Spleen (tissue), 7 donors: ENCODE measurements at regions not wholly inside any gene's neighbourhood (a gene's known extent, or its start where the extent isn't known, plus 50 kb on each side); places are given as distances from the start of the nearest gene placed in this dataset.

Source experiments
- CTCF ChIP-seq, 11 experiments: fragments of 200-600 bp in 7 of 11; fragments of 450-650 bp in 4 of 11; sonication (generic) in 4 of 11; IDR thresholded peaks in 8 of 11; conservative IDR thresholded peaks in 3 of 11; 1 replicate in 7 of 11; 2 replicates in 4 of 11; pipeline versions ENCODE4 v1.4.0 to v1.8.0; 2016 to 2021; ENCODE audit warnings: antibody characterized with exemption in 11 of 11, inconsistent platforms in 4 of 11, mild to moderate bottlenecking in 1 of 11
- POLR2A ChIP-seq, 3 donors: fragments of 450-650 bp; IDR thresholded peaks; one replicate each; pipeline ENCODE4 v1.5.1; 2017; ENCODE audit warnings: antibody characterized with exemption in 3 of 3, mild to moderate bottlenecking in 1 of 3
- POLR2AphosphoS5 ChIP-seq, 3 donors: sonication (generic); formaldehyde crosslinking; IDR thresholded peaks; one replicate each; pipeline ENCODE4 v1.5.1; 2017; ENCODE audit warnings: antibody characterized with exemption in 3 of 3
- donor health status: DM: no; HTN: no; CAD: no; lungs with moderate emphysema.
- donor health status: DM: no; HTN: no; CAD: no.
- donor health status: DM: no; HTN: no; CAD: no.

GRCh38 chr3:4149296-4149695 is 153.9 kb upstream of the SETMAR start:
- TF ChIP-seq CTCF (IDR thresholded peaks at IDR 0.05 in 8 of 11, conservative IDR thresholded peaks at IDR 0.05 in 3 of 11): no peak
- TF ChIP-seq POLR2AphosphoS5 (IDR thresholded peaks at IDR 0.05): no peak
- no peak for TF ChIP-seq POLR2A (IDR thresholded peaks at IDR 0.05)
